KG1 (cell line): ENCODE measurements at regions not wholly inside any gene's neighbourhood (a gene's known extent, or its start where the extent isn't known, plus 50 kb on each side); places are given as distances from the start of the nearest gene placed in this dataset.
"Not testable (repeated sequence)": the region's sequence is repeated elsewhere in the genome, so short reads cannot be mapped to it uniquely, and the experiment has no call there.

ENCODE experiments used
- DNase-seq: peaks from one replicate; lab custom pipeline; 2025; lab: John Stamatoyannopoulos, UW

- DNase-seq = no peak
Observed at GRCh38 chr11:45000918-45001317, 50.2 kb upstream of the TP53I11 start.

- no peak for DNase-seq
Observed at GRCh38 chr11:45001466-45002165, 50.9 kb upstream of the TP53I11 start.

GRCh38 chr11:45005106-45005505, 54.4 kb upstream of the TP53I11 start:
- no peak for DNase-seq

- DNase-seq = no peak
Observed at GRCh38 chr11:45007011-45007410, 56.3 kb upstream of the TP53I11 start.

GRCh38 chr11:45015983-45016382, 65.3 kb upstream of the TP53I11 start:
- not testable (repeated sequence) for DNase-seq

- DNase-seq = not testable (repeated sequence)
Observed at GRCh38 chr11:45016446-45016845, 65.8 kb upstream of the TP53I11 start.

GRCh38 chr11:45017329-45017728, 66.6 kb upstream of the TP53I11 start:
- DNase-seq = no peak

- no peak for DNase-seq
Observed at GRCh38 chr11:45021001-45021400, 70.3 kb upstream of the TP53I11 start.

GRCh38 chr11:45021692-45022141, 71.0 kb upstream of the TP53I11 start:
- no peak for DNase-seq

GRCh38 chr11:45022294-45023064, 71.8 kb upstream of the TP53I11 start:
- no peak for DNase-seq

GRCh38 chr11:45023065-45023365, 72.3 kb upstream of the TP53I11 start:
- DNase-seq = no peak

- no peak for DNase-seq
Observed at GRCh38 chr11:45024316-45024715, 73.6 kb upstream of the TP53I11 start.

- DNase-seq = no peak
Observed at GRCh38 chr11:45024846-45025588, 74.3 kb upstream of the TP53I11 start.

GRCh38 chr11:45025716-45026492, 75.2 kb upstream of the TP53I11 start:
- DNase-seq = peak; percentile 27

- DNase-seq = no peak
Observed at GRCh38 chr11:45026835-45027234, 76.2 kb upstream of the TP53I11 start.

- DNase-seq = no peak
Observed at GRCh38 chr11:45027312-45027711, 76.6 kb upstream of the TP53I11 start.

GRCh38 chr11:45028911-45029682, 78.4 kb upstream of the TP53I11 start:
- DNase-seq = no peak

- no peak for DNase-seq
Observed at GRCh38 chr11:45030778-45031177, 80.1 kb upstream of the TP53I11 start.

- no peak for DNase-seq
Observed at GRCh38 chr11:45031912-45032519, 81.3 kb upstream of the TP53I11 start.

GRCh38 chr11:45035413-45035812, 84.7 kb upstream of the TP53I11 start:
- no peak for DNase-seq

- DNase-seq = no peak
Observed at GRCh38 chr11:45036010-45036409, 85.3 kb upstream of the TP53I11 start.
